A549 (cell line): ENCODE measurements at regions not wholly inside any gene's neighbourhood (a gene's known extent, or its start where the extent isn't known, plus 50 kb on each side); places are given as distances from the start of the nearest gene placed in this dataset.

ENCODE experiments used
- CTCF ChIP-seq: fragments of >200 bp; sonication (Bioruptor Twin); formaldehyde crosslinking; IDR thresholded peaks from 3 replicates; pipeline ENCODE4 v1.5.1; 2016
- EP300 ChIP-seq, 2 experiments: fragments of >200 bp; sonication (Bioruptor Twin); formaldehyde crosslinking; IDR thresholded peaks; 2 replicates in 1 of 2; 3 replicates in 1 of 2; pipeline ENCODE4 v1.6.1; 2016 to 2017
- POLR2A ChIP-seq: IDR thresholded peaks from 2 replicates; pipeline ENCODE4 v1.6.1; 2012; ENCODE audit warnings: mild to moderate bottlenecking, low read length
- RCOR1 ChIP-seq: fragments of 150-350 bp; IDR thresholded peaks from 2 replicates; pipeline ENCODE4 v1.6.1; 2014; ENCODE audit warnings: antibody characterized with exemption, low read length, low read depth
- TFCP2L1 ChIP-seq: fragments of 250-450 bp; sonication (Bioruptor Pico); IDR thresholded peaks from 2 replicates; pipeline ENCODE4 v1.5.0; 2021; ENCODE audit warnings: mild to moderate bottlenecking
- ZNF302 ChIP-seq: fragments of 250-450 bp; sonication (Bioruptor Pico); IDR thresholded peaks from 2 replicates; pipeline ENCODE4 v1.9.0; 2021; ENCODE audit warnings: inconsistent platforms, mild to moderate bottlenecking, moderate library complexity
- TF ChIP-seq, protein P1 (sequence below): fragments of 150-350 bp; IDR thresholded peaks from 2 replicates; pipeline ENCODE4 v1.6.1; 2014; ENCODE audit warnings: low read depth, mild to moderate bottlenecking, low read length

DNA sequence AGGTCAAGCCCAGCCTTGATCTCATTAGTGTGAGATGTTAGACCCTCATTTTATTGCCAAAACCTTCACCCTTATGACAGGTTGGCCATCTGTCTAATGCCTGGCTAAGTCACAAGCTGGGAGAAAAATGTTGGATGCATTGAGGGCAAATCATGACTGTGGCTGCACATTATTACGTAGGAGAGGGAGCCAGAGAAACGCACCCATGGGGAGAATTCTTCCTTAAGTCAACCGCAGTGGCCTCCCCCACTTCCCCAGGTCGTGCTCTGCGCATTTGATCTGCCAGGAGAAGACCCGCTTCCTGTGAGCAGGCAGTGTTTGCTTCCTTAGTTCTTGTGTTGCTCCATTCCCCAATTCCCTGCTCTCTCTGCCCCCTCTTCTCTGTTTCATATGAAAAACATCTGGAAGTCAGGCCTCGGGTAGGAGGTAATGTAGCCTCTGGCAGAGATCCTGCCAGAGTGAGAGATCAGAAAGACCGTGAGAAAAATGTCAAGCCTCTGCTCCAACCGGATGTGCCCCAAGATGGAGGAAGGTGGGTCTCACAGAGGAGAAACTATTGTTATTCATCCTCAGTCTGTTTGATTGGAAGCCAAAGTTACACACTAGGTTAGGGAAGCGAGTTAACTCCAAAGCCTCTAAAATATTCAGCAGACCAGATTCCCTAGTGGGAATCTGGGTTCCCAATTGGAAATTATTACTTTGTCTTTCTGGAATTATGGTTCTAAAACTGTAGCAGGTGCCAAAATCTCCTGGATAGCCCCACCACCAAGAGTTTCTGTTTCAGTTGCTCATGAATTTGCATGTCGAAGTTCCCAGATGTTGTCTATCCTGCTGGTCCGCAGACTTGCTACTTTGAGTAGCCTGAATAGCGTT, 144.3 kb upstream of the PELI1 start:
- TF ChIP-seq, protein P1, sequence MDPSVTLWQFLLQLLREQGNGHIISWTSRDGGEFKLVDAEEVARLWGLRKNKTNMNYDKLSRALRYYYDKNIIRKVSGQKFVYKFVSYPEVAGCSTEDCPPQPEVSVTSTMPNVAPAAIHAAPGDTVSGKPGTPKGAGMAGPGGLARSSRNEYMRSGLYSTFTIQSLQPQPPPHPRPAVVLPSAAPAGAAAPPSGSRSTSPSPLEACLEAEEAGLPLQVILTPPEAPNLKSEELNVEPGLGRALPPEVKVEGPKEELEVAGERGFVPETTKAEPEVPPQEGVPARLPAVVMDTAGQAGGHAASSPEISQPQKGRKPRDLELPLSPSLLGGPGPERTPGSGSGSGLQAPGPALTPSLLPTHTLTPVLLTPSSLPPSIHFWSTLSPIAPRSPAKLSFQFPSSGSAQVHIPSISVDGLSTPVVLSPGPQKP: no peak
- TF ChIP-seq EP300 (IDR thresholded peaks at IDR 0.05): no peak
- TF ChIP-seq CTCF: no peak
- TF ChIP-seq TFCP2L1 (CRISPR knock-in tag): no peak
- TF ChIP-seq POLR2A: no peak
- TF ChIP-seq RCOR1: no peak
- no peak for TF ChIP-seq ZNF302 (CRISPR knock-in tag)
